B cell (primary cell): ENCODE measurements at regions not wholly inside any gene's neighbourhood (a gene's known extent, or its start where the extent isn't known, plus 50 kb on each side); places are given as distances from the start of the nearest gene placed in this dataset.

Source experiments
- ATAC-seq: fragments of 200-7000 bp; cut with Tn5 transposase; one replicate; pipeline ENCODE4 v1.10.0; 2021; ENCODE audit warnings: low read depth, mild to moderate bottlenecking, moderate number of reproducible peaks, moderate library complexity
- CTCF ChIA-PET: fragments of 350-600 bp; sonication (Branson Sonifier 250); formaldehyde crosslinking; loops from one replicate; lab custom pipeline; 2021; ENCODE audit warnings: antibody characterized with exemption, inconsistent platforms; lab: Charles Lee
- POLR2A ChIA-PET: fragments of 350-600 bp; sonication (Branson Sonifier 250); formaldehyde crosslinking; loops from one replicate; lab custom pipeline; 2021; ENCODE audit warnings: antibody characterized with exemption; lab: Charles Lee
- DNase-seq: peaks from one replicate; pipeline ENCODE4 v3.0.0; 2013
- H2AFZ ChIP-seq: 2 replicates; pipeline ENCODE4 v1.6.1; 2012; ENCODE audit warnings: mild to moderate bottlenecking, low read depth, low read length; ENCODE audit not compliant: insufficient read depth, poor library complexity, severe bottlenecking
- H3K27ac ChIP-seq, 2 donors: 1 replicate in 1 of 2; 2 replicates in 1 of 2; pipeline ENCODE4 v1.5.1; 2012 to 2013; ENCODE audit warnings: low read length in 2 of 2, mild to moderate bottlenecking in 2 of 2, moderate library complexity in 1 of 2
- H3K27me3 ChIP-seq, 4 experiments: fragments of 200-600 bp in 1 of 4; sonication (generic) in 1 of 4; replicated peaks in 1 of 4; 1 replicate in 2 of 4; 2 replicates in 2 of 4; pipeline versions ENCODE4 v1.6.1 to v1.7.0; 2013 to 2016; ENCODE audit warnings: low read length in 3 of 4, mild to moderate bottlenecking in 2 of 4, mixed read lengths in 1 of 4, moderate library complexity in 1 of 4; ENCODE audit not compliant: insufficient read depth in 4 of 4, control insufficient read depth in 3 of 4; ENCODE audit errors: control extremely low read depth in 1 of 4
- H3K36me3 ChIP-seq, 2 experiments: replicated peaks in 1 of 2; 1 replicate in 1 of 2; 2 replicates in 1 of 2; pipeline versions ENCODE4 v1.6.1 to v1.7.1; 2013; ENCODE audit warnings: low read length in 1 of 2; ENCODE audit not compliant: insufficient read depth in 2 of 2, control insufficient read depth in 1 of 2; ENCODE audit errors: control extremely low read depth in 1 of 2, extremely low read depth in 1 of 2
- H3K4me1 ChIP-seq, 2 donors: fragments of 200-600 bp in 1 of 2; sonication (generic) in 1 of 2; 1 replicate in 1 of 2; 2 replicates in 1 of 2; pipeline versions ENCODE4 v1.5.1 to v1.6.1; 2013 to 2017; ENCODE audit warnings: low read length in 2 of 2; ENCODE audit not compliant: control insufficient read depth in 2 of 2, insufficient read depth in 2 of 2
- H3K4me2 ChIP-seq: replicated peaks from 2 replicates; pipeline ENCODE3; 2012; ENCODE audit warnings: mild to moderate bottlenecking, low read depth, low read length; ENCODE audit not compliant: poor library complexity, severe bottlenecking
- H3K4me3 ChIP-seq, 5 experiments: fragments of 200-600 bp in 1 of 5; sonication (generic) in 1 of 5; 1 replicate in 3 of 5; 2 replicates in 2 of 5; pipeline versions ENCODE4 v1.5.1 to v1.7.0; 2011 to 2016; ENCODE audit warnings: low read length in 4 of 5, mild to moderate bottlenecking in 4 of 5, low read depth in 2 of 5, control low read depth in 1 of 5, moderate library complexity in 1 of 5; ENCODE audit not compliant: insufficient read depth in 1 of 5; ENCODE audit errors: control extremely low read depth in 1 of 5, extremely low read depth in 1 of 5
- H3K79me2 ChIP-seq: fragments of 200-600 bp; sonication (generic); one replicate; pipeline ENCODE4 v1.6.0; 2016; ENCODE audit warnings: low read length; ENCODE audit not compliant: control insufficient read depth, insufficient read depth
- H3K9ac ChIP-seq: fragments of 200-600 bp; sonication (generic); 2 replicates; pipeline ENCODE4 v1.6.1; 2017; ENCODE audit warnings: mild to moderate bottlenecking, low read length, moderate library complexity
- H3K9me3 ChIP-seq, 3 donors: one replicate each; pipeline versions ENCODE4 v1.6.1 to v1.7.1; 2013; ENCODE audit warnings: low read length in 2 of 3; ENCODE audit not compliant: control insufficient read depth in 2 of 3, insufficient read depth in 1 of 3; ENCODE audit errors: control extremely low read depth in 1 of 3
- H4K20me1 ChIP-seq: 2 replicates; pipeline ENCODE4 v1.6.0; 2012; ENCODE audit warnings: mild to moderate bottlenecking, low read length; ENCODE audit not compliant: insufficient read depth, control insufficient read depth, poor library complexity, severe bottlenecking
- H3K27ac Mint-ChIP-seq: one replicate; pipeline ENCODE4 v1.8.0; 2021; ENCODE audit warnings: mixed read lengths
- H3K27me3 Mint-ChIP-seq: one replicate; pipeline ENCODE4 v1.8.0; 2021; ENCODE audit warnings: mixed read lengths
- H3K4me1 Mint-ChIP-seq: one replicate; pipeline ENCODE4 v1.8.0; 2021; ENCODE audit warnings: mixed read lengths
- H3K4me3 Mint-ChIP-seq: one replicate; pipeline ENCODE4 v1.8.0; 2021; ENCODE audit warnings: mixed read lengths
- H3K9me3 Mint-ChIP-seq: one replicate; pipeline ENCODE4 v1.8.0; 2022; ENCODE audit warnings: mixed read lengths; ENCODE audit not compliant: insufficient read depth
- EZH2 ChIP-seq: IDR thresholded peaks from 2 replicates; pipeline ENCODE4 v1.6.1; 2012; ENCODE audit warnings: borderline replicate concordance, low read depth, mild to moderate bottlenecking, moderate library complexity, low read length; ENCODE audit not compliant: insufficient read depth, poor library complexity, severe bottlenecking
- WGBS: methylation state at CpG from one replicate; pipeline ENCODE4 v1.1.5; 2013; ENCODE audit warnings: missing lambda C conversion rate; ENCODE audit not compliant: insufficient coverage; 5-methylcytosine and 5-hydroxymethylcytosine counted together
- intact Hi-C: fragments of 100-400 bp; cut with micrococcal nuclease; formaldehyde crosslinking; loops from one replicate; pipeline ENCODE4 v1.10.0; 2022
- TF ChIP-seq, protein P1 (sequence below): fragments of 200-600 bp; IDR thresholded peaks from one replicate; pipeline ENCODE4 v1.8.0; 2022; ENCODE audit warnings: antibody characterized with exemption, mild to moderate bottlenecking

DNA sequence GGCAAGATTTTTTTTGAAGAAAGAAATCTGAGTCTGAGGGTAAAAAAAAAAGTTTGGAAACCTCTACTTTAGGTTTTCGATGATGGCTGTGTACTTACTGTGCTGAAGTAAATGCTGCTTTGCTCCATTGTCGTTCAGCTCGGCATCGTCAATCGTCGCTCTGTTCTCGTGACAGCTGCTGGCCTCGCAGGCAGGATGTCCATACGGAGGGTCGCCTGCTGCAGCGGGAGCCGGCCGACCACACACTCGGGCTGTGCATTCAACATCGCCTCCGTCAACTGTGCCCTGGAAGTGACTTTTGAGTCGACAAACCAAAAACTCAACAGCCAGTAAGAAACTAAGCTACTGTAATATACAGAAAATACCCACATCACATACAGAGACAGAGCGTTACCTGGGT, 53.1 kb upstream of the SMOC2 start:
- Histone ChIP-seq H3K27ac (no peak overlapping the region), H4K20me1 (no peaks in the 10 kb centered on the region), H3K4me2 (no peak overlapping the region), H3K9me3 (peaks cover 0 to 11% (median 0%) of the 10 kb centered on the region in 3 donors), H3K4me1 (no peaks in the 10 kb centered on the region), H2AFZ (no peak overlapping the region), H3K4me3 (no peak overlapping the region), H3K27me3 (no peaks in the 10 kb centered on the region), H3K9ac (no peak overlapping the region), H3K36me3 (no peaks in the 10 kb centered on the region), H3K79me2 (no peaks in the 10 kb centered on the region)
- Mint-ChIP-seq H3K4me3 (no peak overlapping the region), H3K27ac (no peak overlapping the region), H3K27me3 (no peaks in the 10 kb centered on the region), H3K4me1 (no peaks in the 10 kb centered on the region), H3K9me3 (no peaks in the 10 kb centered on the region)
- 88% methylated on average over 17 of the region's 18 CpGs for WGBS
- DNase-seq = no peak
- intact Hi-C loops = no loop called here
- POLR2A ChIA-PET = no interaction called here
- ATAC-seq = no peak
- CTCF ChIA-PET = interaction anchor here (1.0 kb wide), 1 partner anchor 8 kb away, joined by 3 read pairs; no protein-coding TSS in a partner anchor
- no peak for TF ChIP-seq EZH2
- TF ChIP-seq, protein P1, sequence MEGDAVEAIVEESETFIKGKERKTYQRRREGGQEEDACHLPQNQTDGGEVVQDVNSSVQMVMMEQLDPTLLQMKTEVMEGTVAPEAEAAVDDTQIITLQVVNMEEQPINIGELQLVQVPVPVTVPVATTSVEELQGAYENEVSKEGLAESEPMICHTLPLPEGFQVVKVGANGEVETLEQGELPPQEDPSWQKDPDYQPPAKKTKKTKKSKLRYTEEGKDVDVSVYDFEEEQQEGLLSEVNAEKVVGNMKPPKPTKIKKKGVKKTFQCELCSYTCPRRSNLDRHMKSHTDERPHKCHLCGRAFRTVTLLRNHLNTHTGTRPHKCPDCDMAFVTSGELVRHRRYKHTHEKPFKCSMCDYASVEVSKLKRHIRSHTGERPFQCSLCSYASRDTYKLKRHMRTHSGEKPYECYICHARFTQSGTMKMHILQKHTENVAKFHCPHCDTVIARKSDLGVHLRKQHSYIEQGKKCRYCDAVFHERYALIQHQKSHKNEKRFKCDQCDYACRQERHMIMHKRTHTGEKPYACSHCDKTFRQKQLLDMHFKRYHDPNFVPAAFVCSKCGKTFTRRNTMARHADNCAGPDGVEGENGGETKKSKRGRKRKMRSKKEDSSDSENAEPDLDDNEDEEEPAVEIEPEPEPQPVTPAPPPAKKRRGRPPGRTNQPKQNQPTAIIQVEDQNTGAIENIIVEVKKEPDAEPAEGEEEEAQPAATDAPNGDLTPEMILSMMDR = no peak

DNA sequence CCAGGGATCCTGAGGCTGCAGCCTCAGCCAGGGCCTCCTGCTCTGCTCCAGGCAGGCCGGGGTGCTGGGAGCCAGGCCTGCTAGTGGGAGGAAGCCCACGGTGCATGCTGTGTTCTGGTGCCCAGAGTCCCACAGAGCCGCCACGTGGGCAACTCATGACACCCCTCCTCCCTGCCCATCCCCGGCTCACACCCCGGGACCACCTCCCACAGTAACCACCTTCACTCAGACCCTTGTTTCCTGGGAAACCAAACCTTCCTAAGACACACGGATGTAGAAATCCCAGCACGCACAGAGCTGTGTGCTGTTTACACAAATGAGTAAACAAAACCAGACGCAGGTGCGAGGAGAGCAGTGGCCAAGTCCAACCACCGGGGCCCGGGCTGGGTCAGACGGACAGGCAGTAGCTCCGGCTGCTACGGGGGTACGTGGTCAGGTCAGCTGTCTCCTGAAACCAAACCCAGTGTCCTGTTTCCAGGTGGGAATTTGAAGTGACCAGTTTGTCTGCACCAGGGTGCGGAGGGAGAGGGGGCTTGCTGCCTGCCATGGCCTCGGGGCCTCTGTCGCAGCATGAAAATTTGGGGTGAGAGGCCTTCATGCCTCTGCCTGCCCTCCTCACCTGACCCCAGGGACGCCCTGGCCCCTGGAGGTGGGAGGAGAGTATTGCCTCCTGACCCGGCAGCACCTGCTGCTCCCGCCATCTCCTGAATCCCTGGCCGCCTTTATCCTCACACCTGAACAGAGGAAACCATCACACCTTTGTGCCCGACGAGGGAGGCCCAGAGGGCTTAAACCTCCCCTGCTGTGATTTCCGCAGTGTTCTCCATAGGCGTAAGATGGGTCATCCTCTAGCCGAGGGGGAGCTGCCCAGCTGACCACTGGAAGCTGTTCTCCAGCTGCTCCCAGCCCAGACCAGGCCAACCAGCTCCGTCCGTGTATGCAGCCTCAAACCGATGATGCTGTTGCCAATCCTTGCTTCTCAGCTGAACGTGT, 52.0 kb upstream of the SMOC2 start:
- H3K27me3 Mint-ChIP-seq = no peaks in the 10 kb centered on the region
- H3K9me3 ChIP-seq = peaks cover 0 to 10% (median 0%) of the 10 kb centered on the region in 3 donors
- H3K27ac Mint-ChIP-seq = no peak overlapping the region
- WGBS = 90% methylated on average over 28 of the region's 32 CpGs
- CTCF ChIA-PET = no interaction called here
- intact Hi-C loops = no loop called here
- H3K4me3 ChIP-seq = no peak overlapping the region
- no peak overlapping the region for H3K9ac ChIP-seq
- no peaks in the 10 kb centered on the region for H3K27me3 ChIP-seq
- no peaks in the 10 kb centered on the region for H3K79me2 ChIP-seq
- no peaks in the 10 kb centered on the region for H3K9me3 Mint-ChIP-seq
- H2AFZ ChIP-seq = no peak overlapping the region
- TF ChIP-seq EZH2 = no peak
- TF ChIP-seq, protein P1 = no peak
- ATAC-seq (no peak), DNase-seq (no peak)
- no peaks in the 10 kb centered on the region for H4K20me1 ChIP-seq
- no peaks in the 10 kb centered on the region for H3K4me1 Mint-ChIP-seq
- H3K4me3 Mint-ChIP-seq = no peak overlapping the region
- no peaks in the 10 kb centered on the region for H3K36me3 ChIP-seq
- no peaks in the 10 kb centered on the region for H3K4me1 ChIP-seq
- POLR2A ChIA-PET = no interaction called here
- no peak overlapping the region for H3K27ac ChIP-seq
- H3K4me2 ChIP-seq = no peak overlapping the region
